ENCODE measurements at regions not wholly inside any gene's neighbourhood (a gene's known extent, or its start where the extent isn't known, plus 50 kb on each side); places are given as distances from the start of the nearest gene placed in this dataset.

- TF ChIP-seq CTCF (IDR thresholded peaks at IDR 0.05), result no peak
- TF ChIP-seq POLR2A (IDR thresholded peaks at IDR 0.05), result no peak
Observed at GRCh38 chr5:23146183-23146582, 293.0 kb upstream of the CDH12 start.

Measured in body of pancreas (tissue), 4 donors.